AG04450 (cell line): ENCODE measurements at regions not wholly inside any gene's neighbourhood (a gene's known extent, or its start where the extent isn't known, plus 50 kb on each side); places are given as distances from the start of the nearest gene placed in this dataset.
"Not testable (repeated sequence)": the region's sequence is repeated elsewhere in the genome, so short reads cannot be mapped to it uniquely, and the experiment has no call there.

Experiments
- CTCF ChIA-PET: fragments of 300-600, 350-600 bp; formaldehyde crosslinking; extraction: SDS; loops from one replicate; lab custom pipeline; 2022; ENCODE audit warnings: antibody characterized with exemption, inconsistent platforms; lab: Charles Lee
- POLR2A ChIA-PET: fragments of 350-600 bp; formaldehyde crosslinking; extraction: SDS; loops from one replicate; lab custom pipeline; 2021; ENCODE audit warnings: antibody characterized with exemption, inconsistent platforms; lab: Yijun Ruan, JAX
- DNase-seq: peaks from one replicate; pipeline ENCODE4 v3.0.0-alpha.2; 2011; ENCODE audit warnings: low read depth, low spot score
- H3K27ac ChIP-seq: one replicate; pipeline ENCODE4 v1.5.1; 2012; ENCODE audit warnings: low read depth, low read length, control low read depth
- H3K27me3 ChIP-seq: one replicate; pipeline ENCODE4 v1.6.0; 2012; ENCODE audit warnings: low read length; ENCODE audit not compliant: control insufficient read depth, insufficient read depth
- H3K4me3 ChIP-seq: 2 replicates; pipeline ENCODE4 v1.5.1; 2011; ENCODE audit warnings: mild to moderate bottlenecking, low read depth, low read length, control low read depth
- H3K9me3 ChIP-seq: 2 replicates; pipeline ENCODE4 v1.5.1; 2012; ENCODE audit warnings: low read length; ENCODE audit not compliant: control insufficient read depth, insufficient read depth
- TF ChIP-seq, protein P1 (sequence below): IDR thresholded peaks from 2 replicates; pipeline ENCODE4 v1.5.1; 2011; ENCODE audit warnings: low read depth, low read length, control low read depth, inconsistent platforms

DNA sequence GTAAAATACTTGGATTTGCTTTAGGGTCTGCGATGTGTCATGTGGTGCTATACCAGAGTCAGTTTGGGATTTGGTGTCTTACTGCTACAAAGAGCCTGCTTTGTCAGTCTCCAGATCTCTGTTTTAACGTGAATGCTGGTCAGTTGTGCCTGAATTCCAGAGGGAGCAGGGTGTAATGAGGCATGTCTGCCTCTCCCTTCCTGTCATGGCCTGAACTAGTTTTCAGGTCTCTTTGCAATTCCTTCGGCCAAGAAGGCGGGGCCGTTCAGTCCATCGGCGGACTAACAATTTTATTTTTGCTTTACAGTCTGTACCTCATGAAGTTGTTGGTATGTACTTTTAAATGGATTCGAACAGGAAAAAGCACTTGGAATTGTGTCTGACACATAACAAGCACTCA, 465.1 kb upstream of the ADARB2 start:
- H3K27ac ChIP-seq = no peak overlapping the region
- ChIA-PET CTCF (no interaction called here), POLR2A (no interaction called here)
- no peak for DNase-seq
- H3K27me3 ChIP-seq = no peaks in the 10 kb centered on the region
- peaks cover 7% of the 10 kb centered on the region for H3K9me3 ChIP-seq
- H3K4me3 ChIP-seq = no peak overlapping the region
- TF ChIP-seq, protein P1, sequence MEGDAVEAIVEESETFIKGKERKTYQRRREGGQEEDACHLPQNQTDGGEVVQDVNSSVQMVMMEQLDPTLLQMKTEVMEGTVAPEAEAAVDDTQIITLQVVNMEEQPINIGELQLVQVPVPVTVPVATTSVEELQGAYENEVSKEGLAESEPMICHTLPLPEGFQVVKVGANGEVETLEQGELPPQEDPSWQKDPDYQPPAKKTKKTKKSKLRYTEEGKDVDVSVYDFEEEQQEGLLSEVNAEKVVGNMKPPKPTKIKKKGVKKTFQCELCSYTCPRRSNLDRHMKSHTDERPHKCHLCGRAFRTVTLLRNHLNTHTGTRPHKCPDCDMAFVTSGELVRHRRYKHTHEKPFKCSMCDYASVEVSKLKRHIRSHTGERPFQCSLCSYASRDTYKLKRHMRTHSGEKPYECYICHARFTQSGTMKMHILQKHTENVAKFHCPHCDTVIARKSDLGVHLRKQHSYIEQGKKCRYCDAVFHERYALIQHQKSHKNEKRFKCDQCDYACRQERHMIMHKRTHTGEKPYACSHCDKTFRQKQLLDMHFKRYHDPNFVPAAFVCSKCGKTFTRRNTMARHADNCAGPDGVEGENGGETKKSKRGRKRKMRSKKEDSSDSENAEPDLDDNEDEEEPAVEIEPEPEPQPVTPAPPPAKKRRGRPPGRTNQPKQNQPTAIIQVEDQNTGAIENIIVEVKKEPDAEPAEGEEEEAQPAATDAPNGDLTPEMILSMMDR = no peak

DNA sequence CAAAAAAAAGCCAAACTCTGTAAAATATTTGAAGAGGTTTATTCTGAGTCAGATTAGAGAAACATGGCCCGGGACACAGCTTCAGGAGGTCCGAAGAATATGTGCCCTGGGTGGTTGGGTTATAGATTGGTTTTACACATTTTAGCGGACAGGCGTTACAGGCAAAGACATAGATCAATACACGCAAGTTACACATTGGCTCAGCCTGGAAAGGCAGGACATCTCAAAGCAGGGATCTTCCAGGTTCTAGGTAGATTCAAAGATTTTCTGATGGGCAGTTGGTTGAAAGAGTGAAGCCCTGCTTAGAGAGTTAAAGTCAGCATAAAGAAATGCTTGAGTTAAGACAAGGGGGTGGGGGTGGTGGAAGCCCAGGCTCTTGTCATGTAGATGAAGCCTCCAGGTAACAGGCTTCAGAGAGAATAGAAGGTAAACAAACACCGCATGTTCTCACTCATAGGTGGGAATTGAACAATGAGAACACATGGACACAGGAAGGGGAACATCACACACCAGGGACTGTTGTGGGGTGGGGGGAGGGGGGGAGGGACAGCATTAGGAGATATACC, 464.3 kb upstream of the ADARB2 start:
- TF ChIP-seq, protein P1 = no peak
- DNase-seq = no peak
- Histone ChIP-seq H3K27ac (no peak overlapping the region), H3K4me3 (no peak overlapping the region), H3K9me3 (peaks cover 6% of the 10 kb centered on the region), H3K27me3 (no peaks in the 10 kb centered on the region)
- CTCF ChIA-PET = no interaction called here
- POLR2A ChIA-PET = no interaction called here

DNA sequence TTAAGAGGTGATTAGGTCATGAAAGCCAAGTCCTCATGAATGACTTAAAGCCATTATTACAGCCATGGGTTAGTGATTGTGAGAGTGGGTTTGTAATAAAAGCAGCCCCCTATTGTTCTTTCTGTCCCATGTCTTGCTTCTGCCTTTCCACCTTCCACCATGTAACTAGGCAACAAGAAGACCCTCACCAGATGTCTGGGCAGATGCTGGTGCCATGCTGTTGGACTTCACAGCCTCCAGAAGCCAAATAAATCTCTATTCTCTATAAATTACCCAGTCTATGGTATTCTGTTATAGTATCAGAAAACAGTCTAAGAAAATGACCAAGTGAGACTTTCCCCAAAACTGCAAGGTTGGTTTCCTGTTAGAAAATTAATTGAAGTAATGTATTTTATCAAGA, 460.3 kb upstream of the ADARB2 start:
- CTCF ChIA-PET = no interaction called here
- H3K9me3 ChIP-seq = peaks cover 21% of the 10 kb centered on the region
- POLR2A ChIA-PET = no interaction called here
- TF ChIP-seq, protein P1 = no peak
- H3K4me3 ChIP-seq = no peak overlapping the region
- DNase-seq = no peak
- no peaks in the 10 kb centered on the region for H3K27me3 ChIP-seq
- no peak overlapping the region for H3K27ac ChIP-seq

DNA sequence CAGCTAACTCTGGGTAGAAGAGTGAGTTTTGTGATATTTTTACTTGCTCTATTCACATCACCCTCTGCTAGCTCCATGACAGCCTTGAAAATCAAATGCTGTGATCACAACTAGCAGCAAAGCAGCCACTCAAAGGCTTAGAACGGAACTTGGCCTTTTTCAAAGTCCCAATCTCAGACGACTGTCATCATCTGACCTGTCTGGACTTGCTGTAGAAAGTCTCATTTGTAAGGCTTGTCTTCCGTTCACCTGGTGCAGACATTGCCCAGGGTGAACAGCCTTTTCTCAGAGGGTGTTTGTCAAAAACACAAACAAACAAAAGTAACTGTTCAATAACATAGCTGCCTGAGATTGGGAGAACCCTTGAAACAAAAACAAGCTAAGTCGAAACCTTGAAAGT, 458.9 kb upstream of the ADARB2 start:
- TF ChIP-seq, protein P1 = no peak
- CTCF ChIA-PET = no interaction called here
- no peak overlapping the region for H3K27ac ChIP-seq
- DNase-seq = no peak
- H3K4me3 ChIP-seq = no peak overlapping the region
- H3K27me3 ChIP-seq = no peaks in the 10 kb centered on the region
- POLR2A ChIA-PET = no interaction called here
- peaks cover 29% of the 10 kb centered on the region for H3K9me3 ChIP-seq

DNA sequence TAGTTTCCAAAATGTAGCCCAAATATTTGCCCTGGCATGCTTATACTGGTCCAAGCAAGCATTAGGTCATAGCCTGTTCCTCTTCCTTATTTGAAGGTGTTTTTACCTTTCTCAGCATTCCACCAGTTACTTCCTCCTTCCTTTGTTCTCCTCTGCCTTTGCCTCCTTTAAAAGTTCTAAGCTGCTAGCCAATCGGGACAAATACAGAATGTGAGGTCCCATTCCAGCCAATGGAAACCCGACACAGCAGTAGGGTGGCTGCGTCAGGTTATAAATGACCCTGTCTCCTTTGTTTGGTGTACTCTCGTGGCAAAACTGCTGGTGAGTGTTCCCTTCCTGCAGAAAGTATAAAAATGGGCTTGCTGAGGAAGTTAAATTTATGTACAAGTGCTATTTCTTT, 452.0 kb upstream of the ADARB2 start:
- H3K9me3 ChIP-seq = peaks cover 26% of the 10 kb centered on the region
- POLR2A ChIA-PET, H3K27me3 ChIP-seq, H3K27ac ChIP-seq, DNase-seq, H3K4me3 ChIP-seq, CTCF ChIA-PET: not testable (repeated sequence)

DNA sequence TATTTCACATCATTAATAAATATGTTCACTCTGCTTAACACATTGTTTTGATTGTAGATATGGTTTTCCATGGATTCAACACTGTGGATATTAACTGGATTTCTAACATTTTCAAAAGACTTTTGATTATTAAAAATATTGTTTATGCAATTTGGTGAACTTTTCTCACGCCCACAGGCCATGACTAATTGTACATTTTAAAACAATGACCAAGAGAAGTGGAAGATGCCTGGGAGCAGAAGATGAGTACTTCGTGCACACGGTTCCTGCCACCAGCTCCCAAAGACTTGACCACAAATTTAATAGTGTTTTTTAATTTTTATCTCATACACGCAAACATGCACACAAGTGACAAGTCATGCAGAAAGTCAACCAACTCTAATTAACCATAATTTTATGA, 451.0 kb upstream of the ADARB2 start:
- CTCF ChIA-PET = no interaction called here
- POLR2A ChIA-PET = no interaction called here

More for the DNA sequence above, 451.0 kb upstream of the ADARB2 start:
- peaks cover 27% of the 10 kb centered on the region for H3K9me3 ChIP-seq
- H3K4me3 ChIP-seq = no peak overlapping the region
- no peak overlapping the region for H3K27ac ChIP-seq
- H3K27me3 ChIP-seq = no peaks in the 10 kb centered on the region
- TF ChIP-seq, protein P1 = no peak
- DNase-seq = no peak
